ENCODE measurements at regions not wholly inside any gene's neighbourhood (a gene's known extent, or its start where the extent isn't known, plus 50 kb on each side); places are given as distances from the start of the nearest gene placed in this dataset.

- no peaks in the 10 kb centered on the region for H3K9me3 ChIP-seq
- no peak overlapping the region for H3K4me3 ChIP-seq
- H3K27me3 ChIP-seq (ENCODE audit: insufficient read depth in 3 of 3, low read length in 2 of 3), result peaks cover 0 to 2% (median 0%) of the 10 kb centered on the region in 3 donors
- no peak for DNase-seq
- no peaks in the 10 kb centered on the region for H3K4me1 ChIP-seq
- 83 to 86% (median 86%) methylated on average over 18 of the region's 18 CpGs for WGBS, 3 donors
- ATAC-seq, result no peak
- TF ChIP-seq, protein P1, sequence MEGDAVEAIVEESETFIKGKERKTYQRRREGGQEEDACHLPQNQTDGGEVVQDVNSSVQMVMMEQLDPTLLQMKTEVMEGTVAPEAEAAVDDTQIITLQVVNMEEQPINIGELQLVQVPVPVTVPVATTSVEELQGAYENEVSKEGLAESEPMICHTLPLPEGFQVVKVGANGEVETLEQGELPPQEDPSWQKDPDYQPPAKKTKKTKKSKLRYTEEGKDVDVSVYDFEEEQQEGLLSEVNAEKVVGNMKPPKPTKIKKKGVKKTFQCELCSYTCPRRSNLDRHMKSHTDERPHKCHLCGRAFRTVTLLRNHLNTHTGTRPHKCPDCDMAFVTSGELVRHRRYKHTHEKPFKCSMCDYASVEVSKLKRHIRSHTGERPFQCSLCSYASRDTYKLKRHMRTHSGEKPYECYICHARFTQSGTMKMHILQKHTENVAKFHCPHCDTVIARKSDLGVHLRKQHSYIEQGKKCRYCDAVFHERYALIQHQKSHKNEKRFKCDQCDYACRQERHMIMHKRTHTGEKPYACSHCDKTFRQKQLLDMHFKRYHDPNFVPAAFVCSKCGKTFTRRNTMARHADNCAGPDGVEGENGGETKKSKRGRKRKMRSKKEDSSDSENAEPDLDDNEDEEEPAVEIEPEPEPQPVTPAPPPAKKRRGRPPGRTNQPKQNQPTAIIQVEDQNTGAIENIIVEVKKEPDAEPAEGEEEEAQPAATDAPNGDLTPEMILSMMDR (IDR thresholded peaks at IDR 0.05), result no peak
- no peaks in the 10 kb centered on the region for H3K36me3 ChIP-seq (ENCODE audit: insufficient read depth in 1 of 2, low read depth in 1 of 2)
- no peak overlapping the region for H3K27ac ChIP-seq
- intact Hi-C loops (cut with DNase I), result no loop called here
Observed at GRCh38 chr16:50992350-50993032, 158.6 kb downstream of the SALL1 start.

DNA sequence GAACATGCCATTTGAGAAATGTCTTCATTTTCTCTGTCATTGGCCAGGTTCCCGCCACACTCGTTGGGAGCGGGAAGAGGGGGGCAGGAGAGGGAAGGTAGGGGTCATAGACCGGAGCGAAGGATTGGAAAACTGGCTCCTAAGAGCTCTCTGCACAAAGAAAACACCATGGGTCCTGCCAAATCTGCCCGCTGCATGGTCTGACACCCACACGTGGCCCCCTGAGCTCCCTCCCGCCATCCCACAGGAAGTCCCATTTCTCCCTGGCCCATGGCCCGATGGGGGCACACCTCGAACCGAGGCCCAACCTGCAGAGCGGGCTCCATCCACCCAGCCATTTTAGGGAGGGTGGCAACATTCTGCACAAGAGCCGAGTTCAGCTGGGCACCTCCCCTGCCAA, 159.6 kb downstream of the SALL1 start:
- H3K36me3 ChIP-seq (ENCODE audit: insufficient read depth in 1 of 2, low read depth in 1 of 2), result no peaks in the 10 kb centered on the region
- TF ChIP-seq, protein P1 (IDR thresholded peaks at IDR 0.05), result no peak
- H3K4me3 ChIP-seq, result no peak overlapping the region
- intact Hi-C loops (cut with DNase I), result no loop called here
- peaks cover 0 to 2% (median 0%) of the 10 kb centered on the region in 3 donors for H3K27me3 ChIP-seq (ENCODE audit: insufficient read depth in 3 of 3, low read length in 2 of 3)
- ATAC-seq, result no peak
- H3K4me1 ChIP-seq, result no peaks in the 10 kb centered on the region
- no peak overlapping the region for H3K27ac ChIP-seq
- H3K9me3 ChIP-seq, result no peaks in the 10 kb centered on the region
- WGBS, 3 donors, result 87 to 89% (median 87%) methylated on average over 11 to 13 of the region's 13 CpGs
- no peak for DNase-seq

GRCh38 chr16:50991006-50991405, 160.1 kb downstream of the SALL1 start:
- no peak overlapping the region for H3K27ac ChIP-seq
- ATAC-seq, result no peak

GRCh38 chr16:50989047-50989446, 162.0 kb downstream of the SALL1 start:
- Histone ChIP-seq H3K36me3 (ENCODE audit: insufficient read depth in 1 of 2, low read depth in 1 of 2) (no peaks in the 10 kb centered on the region), H3K27me3 (ENCODE audit: insufficient read depth in 3 of 3, low read length in 2 of 3) (peaks cover 0 to 2% (median 0%) of the 10 kb centered on the region in 3 donors)

More at GRCh38 chr16:50991006-50991405, 160.1 kb downstream of the SALL1 start:
- Histone ChIP-seq H3K27me3 (ENCODE audit: insufficient read depth in 3 of 3, low read length in 2 of 3) (peaks cover 0 to 2% (median 0%) of the 10 kb centered on the region in 3 donors), H3K4me3 (no peak overlapping the region), H3K4me1 (no peaks in the 10 kb centered on the region), H3K9me3 (no peaks in the 10 kb centered on the region), H3K36me3 (ENCODE audit: insufficient read depth in 1 of 2, low read depth in 1 of 2) (no peaks in the 10 kb centered on the region)
- intact Hi-C loops (cut with DNase I), result no loop called here
- 94 to 95% (median 95%) methylated on average over 13 to 14 of the region's 14 CpGs for WGBS, 3 donors
- TF ChIP-seq, protein P1 (IDR thresholded peaks at IDR 0.05), result no peak
- DNase-seq, result no peak

More at GRCh38 chr16:50989047-50989446, 162.0 kb downstream of the SALL1 start:
- Histone ChIP-seq H3K27ac (no peak overlapping the region), H3K9me3 (no peaks in the 10 kb centered on the region), H3K4me3 (no peak overlapping the region), H3K4me1 (no peaks in the 10 kb centered on the region)
- ATAC-seq (no peak), DNase-seq (no peak)
- TF ChIP-seq, protein P1 (IDR thresholded peaks at IDR 0.05), result no peak
- WGBS, 3 donors, result 51 to 65% (median 52%) methylated on average over 1 of the region's 1 CpG
- intact Hi-C loops (cut with DNase I), result no loop called here
